VCaP (cell line): ENCODE measurements at regions not wholly inside any gene's neighbourhood (a gene's known extent, or its start where the extent isn't known, plus 50 kb on each side); places are given as distances from the start of the nearest gene placed in this dataset.

Experiments
- H3K27ac ChIP-seq: fragments of 450-650 bp; 2 replicates; pipeline ENCODE4 v1.5.1; 2017
- TF ChIP-seq, protein P1 (sequence below): fragments of 450-650 bp; conservative IDR thresholded peaks from 2 replicates; pipeline ENCODE4 v1.5.1; 2017; ENCODE audit warnings: mild to moderate bottlenecking, moderate library complexity

DNA sequence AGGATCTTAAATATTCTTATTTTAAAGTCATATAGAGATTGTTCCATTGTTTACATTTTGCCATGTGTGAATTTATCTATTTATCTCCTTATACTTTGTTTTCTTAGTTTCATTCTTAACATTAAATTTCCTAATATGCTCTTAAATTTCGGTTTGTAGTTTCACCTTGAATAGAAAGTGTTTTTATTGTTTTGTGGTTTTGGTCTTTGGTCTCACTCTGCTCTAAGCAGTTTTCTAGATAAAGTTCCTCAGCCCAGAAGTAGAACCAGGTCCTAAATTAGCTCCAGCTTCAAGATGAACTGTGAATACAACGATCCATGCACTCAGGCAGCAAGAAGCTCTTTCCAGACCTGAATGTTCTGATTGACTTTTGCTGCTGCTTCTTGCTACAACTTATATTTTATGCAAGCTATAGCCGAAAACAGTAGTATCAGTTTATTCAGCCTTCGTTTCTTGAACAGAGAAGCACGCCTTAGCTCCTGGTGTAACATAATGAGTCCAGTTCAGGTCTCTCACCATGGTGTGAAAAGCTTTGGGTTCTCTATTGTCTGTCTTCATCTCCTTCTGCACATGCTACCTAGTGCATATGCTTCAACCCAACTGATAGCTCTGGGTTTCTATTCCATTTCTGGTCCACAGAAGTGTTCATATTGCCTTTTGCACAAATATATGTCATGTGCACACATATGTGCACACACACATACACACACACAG lies 95.3 kb downstream of the SEM1 start:
- no peak overlapping the region for H3K27ac ChIP-seq
- TF ChIP-seq, protein P1, sequence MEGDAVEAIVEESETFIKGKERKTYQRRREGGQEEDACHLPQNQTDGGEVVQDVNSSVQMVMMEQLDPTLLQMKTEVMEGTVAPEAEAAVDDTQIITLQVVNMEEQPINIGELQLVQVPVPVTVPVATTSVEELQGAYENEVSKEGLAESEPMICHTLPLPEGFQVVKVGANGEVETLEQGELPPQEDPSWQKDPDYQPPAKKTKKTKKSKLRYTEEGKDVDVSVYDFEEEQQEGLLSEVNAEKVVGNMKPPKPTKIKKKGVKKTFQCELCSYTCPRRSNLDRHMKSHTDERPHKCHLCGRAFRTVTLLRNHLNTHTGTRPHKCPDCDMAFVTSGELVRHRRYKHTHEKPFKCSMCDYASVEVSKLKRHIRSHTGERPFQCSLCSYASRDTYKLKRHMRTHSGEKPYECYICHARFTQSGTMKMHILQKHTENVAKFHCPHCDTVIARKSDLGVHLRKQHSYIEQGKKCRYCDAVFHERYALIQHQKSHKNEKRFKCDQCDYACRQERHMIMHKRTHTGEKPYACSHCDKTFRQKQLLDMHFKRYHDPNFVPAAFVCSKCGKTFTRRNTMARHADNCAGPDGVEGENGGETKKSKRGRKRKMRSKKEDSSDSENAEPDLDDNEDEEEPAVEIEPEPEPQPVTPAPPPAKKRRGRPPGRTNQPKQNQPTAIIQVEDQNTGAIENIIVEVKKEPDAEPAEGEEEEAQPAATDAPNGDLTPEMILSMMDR: no peak

DNA sequence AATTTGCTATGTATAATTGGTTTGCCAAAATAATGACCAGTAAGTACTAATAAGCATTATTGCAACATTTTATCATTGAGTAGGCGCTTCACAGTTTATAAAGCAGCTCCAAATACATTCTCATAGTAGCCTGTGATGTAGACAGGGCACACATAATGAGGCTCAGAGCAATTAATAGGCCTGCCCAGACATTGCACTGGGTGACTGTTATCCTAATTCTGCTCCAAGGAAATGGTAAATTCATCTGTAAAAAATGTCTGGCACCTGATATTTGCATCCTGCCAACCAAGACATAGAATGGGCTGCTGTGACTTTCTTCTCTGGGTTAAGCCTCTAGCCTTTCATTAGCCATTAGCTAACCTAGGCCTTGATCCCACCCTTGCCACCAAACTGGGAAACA lies 97.6 kb downstream of the SEM1 start:
- H3K27ac ChIP-seq: no peak overlapping the region
- TF ChIP-seq, protein P1: no peak

DNA sequence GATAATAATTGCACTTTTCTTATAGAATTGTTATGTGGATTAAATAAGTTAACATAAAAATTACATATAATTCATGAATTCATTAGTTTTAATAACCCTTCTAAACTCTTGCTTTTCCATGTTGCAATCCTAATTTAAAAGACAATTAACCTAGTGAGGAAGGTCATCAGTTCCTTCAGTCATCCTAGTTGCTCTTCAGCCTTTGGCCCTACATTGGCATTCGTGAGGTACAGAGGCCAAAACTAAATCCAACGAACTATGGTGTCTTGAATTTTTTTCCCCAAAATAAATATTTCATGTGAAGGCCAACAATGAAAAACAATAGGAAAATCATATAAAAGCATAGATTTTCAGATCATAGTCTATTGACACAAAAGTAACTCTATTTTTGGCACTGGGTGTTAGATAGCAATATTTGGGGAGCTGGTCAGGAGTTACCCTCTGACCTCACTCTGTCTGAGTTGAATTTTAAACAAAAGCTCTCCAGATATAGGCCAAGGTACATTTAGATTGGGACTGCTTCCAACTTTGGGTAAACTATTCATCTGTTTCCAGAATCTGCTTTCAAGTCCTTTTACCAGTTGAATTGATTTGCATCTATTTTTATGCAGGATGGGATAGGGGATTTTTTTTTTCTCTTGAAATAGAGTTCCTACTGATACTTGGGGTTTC lies 104.5 kb downstream of the SEM1 start:
- H3K27ac ChIP-seq: no peak overlapping the region
- TF ChIP-seq, protein P1: no peak

DNA sequence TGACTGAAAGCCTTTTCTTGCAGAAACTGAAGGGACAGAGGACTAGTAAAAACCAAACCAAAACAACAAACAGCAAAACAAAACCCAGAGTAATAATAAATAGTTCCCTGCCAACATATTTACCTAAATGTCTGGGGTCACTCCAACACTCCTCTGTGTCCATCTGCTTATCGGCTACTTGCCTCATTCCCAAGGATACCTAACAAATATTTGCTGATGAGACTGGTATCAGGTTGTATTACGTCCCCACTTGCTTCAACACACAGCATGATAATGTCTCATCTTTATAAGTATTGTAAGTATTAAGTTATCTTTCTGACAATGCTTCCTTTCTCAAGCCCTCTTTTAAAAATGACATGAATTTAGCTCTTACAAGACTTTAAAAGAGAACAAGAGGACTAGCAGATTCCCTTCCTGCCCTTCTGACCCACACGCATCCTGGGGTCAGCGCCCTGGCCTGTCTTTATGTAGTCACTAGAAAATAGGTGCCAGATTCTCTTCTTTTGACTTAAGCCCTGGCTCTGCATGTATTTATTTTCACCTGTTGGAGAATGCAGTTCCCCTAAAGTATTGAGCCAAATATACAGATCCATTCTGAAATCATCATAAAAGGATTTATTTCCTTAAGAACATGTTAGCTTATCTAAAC lies 110.2 kb downstream of the SEM1 start:
- H3K27ac ChIP-seq: no peak overlapping the region
- TF ChIP-seq, protein P1: no peak

DNA sequence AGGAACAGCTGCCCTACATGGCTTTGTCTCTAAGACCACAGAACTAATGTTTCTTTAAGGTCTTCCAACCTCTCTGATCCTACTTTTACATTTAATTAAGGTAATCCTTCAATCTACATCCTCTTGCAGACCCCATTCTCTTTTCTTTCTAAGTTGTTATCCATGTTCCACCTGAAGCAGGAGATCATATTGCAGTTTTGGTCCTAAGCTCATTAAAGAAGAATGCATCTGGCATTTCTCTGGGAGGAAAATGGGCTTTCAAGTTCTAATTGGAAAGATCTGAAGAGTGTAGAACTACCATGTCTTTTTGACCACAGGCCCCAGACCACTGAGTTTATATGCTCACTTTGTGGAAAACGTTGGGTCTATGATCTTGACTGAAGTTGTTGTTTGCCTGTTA lies 111.2 kb downstream of the SEM1 start:
- H3K27ac ChIP-seq: no peak overlapping the region
- TF ChIP-seq, protein P1: no peak

DNA sequence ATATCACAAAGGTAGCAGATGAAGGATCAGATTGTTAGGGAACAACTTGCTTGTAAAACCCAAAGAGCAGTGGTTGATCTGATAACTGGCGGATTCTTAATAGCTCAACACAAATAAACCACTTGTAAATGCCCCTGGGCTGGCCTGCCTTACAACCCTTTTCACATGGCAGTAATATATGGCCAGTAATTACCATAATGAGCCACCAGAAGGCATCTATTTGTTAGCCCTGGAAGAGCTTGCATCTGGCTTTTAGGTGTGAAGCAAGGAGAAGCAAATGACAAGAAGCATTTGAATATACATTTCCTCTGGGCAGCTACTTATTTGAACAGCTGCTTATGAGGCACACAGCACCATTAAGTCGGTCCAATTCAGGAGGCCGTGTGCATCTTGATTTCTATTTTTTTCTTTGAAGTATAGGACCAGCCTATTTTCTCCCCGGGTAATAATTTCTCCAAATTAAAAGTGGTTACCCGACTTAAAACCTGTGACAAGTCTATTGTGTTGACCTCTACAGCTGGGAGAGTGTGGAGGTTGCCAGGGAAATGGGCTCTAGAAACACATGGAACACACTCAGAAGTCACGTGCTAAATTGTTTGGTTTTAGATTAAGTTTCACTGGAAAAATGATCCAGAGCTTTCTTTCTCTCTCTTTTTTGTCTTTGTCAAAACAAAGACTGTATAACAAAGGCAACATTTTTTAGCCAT lies 113.4 kb downstream of the SEM1 start:
- H3K27ac ChIP-seq: peak overlapping the region; percentile 51
- TF ChIP-seq, protein P1: peak; percentile 76
